ENCODE measurements at regions not wholly inside any gene's neighbourhood (a gene's known extent, or its start where the extent isn't known, plus 50 kb on each side); places are given as distances from the start of the nearest gene placed in this dataset.

GRCh38 chr5:171651102-171651501 is 134.5 kb upstream of the SMIM23 start:
- TF ChIP-seq, protein P1, sequence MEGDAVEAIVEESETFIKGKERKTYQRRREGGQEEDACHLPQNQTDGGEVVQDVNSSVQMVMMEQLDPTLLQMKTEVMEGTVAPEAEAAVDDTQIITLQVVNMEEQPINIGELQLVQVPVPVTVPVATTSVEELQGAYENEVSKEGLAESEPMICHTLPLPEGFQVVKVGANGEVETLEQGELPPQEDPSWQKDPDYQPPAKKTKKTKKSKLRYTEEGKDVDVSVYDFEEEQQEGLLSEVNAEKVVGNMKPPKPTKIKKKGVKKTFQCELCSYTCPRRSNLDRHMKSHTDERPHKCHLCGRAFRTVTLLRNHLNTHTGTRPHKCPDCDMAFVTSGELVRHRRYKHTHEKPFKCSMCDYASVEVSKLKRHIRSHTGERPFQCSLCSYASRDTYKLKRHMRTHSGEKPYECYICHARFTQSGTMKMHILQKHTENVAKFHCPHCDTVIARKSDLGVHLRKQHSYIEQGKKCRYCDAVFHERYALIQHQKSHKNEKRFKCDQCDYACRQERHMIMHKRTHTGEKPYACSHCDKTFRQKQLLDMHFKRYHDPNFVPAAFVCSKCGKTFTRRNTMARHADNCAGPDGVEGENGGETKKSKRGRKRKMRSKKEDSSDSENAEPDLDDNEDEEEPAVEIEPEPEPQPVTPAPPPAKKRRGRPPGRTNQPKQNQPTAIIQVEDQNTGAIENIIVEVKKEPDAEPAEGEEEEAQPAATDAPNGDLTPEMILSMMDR (conservative IDR thresholded peaks at IDR 0.05): no peak
- TF ChIP-seq EZH2 (IDR thresholded peaks at IDR 0.05; ENCODE audit: low read depth): no peak
